ENCODE measurements at regions not wholly inside any gene's neighbourhood (a gene's known extent, or its start where the extent isn't known, plus 50 kb on each side); places are given as distances from the start of the nearest gene placed in this dataset.

DNA sequence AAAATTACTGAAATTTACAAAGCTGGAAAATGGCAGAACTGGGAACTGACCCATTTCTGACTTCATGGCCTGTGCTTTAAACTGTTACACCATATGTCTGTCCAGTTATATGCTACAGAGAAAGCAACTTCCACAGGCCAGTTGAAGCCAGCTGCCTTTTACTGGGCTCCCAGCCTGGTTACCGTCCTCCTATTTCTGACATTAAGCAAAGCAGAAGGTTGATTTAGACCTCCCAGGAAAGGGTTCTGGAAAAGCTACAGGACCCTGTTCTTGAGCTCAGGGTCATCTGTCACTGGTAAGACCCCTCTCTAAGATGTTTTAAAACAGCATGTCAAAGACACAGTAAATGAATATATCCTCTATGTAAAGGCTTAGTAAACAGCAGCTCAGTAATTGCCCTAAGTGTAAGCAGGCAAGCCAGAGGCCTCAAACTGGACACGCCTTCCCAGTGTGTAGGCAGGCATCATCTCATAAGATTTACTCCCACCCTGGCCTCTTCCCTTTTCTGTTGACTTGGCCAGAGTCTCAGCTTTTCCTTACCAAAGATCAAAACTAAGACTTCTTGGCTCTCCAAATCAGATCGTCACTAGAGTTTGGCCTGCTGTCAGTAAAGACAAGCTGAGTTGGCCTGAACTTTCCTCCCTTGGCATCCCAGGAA lies 55.4 kb upstream of the RNU6-8 start:
- TF ChIP-seq, protein P1, sequence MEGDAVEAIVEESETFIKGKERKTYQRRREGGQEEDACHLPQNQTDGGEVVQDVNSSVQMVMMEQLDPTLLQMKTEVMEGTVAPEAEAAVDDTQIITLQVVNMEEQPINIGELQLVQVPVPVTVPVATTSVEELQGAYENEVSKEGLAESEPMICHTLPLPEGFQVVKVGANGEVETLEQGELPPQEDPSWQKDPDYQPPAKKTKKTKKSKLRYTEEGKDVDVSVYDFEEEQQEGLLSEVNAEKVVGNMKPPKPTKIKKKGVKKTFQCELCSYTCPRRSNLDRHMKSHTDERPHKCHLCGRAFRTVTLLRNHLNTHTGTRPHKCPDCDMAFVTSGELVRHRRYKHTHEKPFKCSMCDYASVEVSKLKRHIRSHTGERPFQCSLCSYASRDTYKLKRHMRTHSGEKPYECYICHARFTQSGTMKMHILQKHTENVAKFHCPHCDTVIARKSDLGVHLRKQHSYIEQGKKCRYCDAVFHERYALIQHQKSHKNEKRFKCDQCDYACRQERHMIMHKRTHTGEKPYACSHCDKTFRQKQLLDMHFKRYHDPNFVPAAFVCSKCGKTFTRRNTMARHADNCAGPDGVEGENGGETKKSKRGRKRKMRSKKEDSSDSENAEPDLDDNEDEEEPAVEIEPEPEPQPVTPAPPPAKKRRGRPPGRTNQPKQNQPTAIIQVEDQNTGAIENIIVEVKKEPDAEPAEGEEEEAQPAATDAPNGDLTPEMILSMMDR (IDR thresholded peaks at IDR 0.05; ENCODE audit: borderline replicate concordance, extremely low read depth, insufficient read depth) = no peak
- Histone ChIP-seq H3K4me3 (ENCODE audit: low read length in 3 of 3) (no peak overlapping the region), H3K27ac (ENCODE audit: low read depth in 2 of 2, low read length in 2 of 2) (no peak overlapping the region), H3K27me3 (ENCODE audit: control insufficient read depth, insufficient read depth, low read length) (no peaks in the 10 kb centered on the region), H3K36me3 (ENCODE audit: control insufficient read depth in 2 of 3, insufficient read depth in 3 of 3, low read length in 3 of 3) (peaks cover 0 to 3% (median 0%) of the 10 kb centered on the region in 3 donors), H3K9me3 (ENCODE audit: control insufficient read depth in 2 of 3, insufficient read depth in 1 of 3, low read length in 3 of 3) (peaks cover 0 to 2% (median 0%) of the 10 kb centered on the region in 3 donors), H3K9ac (ENCODE audit: low read length in 3 of 3) (no peak overlapping the region), H3K4me1 (ENCODE audit: control insufficient read depth in 2 of 3, insufficient read depth in 2 of 3, low read depth in 1 of 3, low read length in 3 of 3) (peaks cover 0 to 4% (median 2%) of the 10 kb centered on the region in 3 donors)
- no peak for FAIRE-seq
- DNase-seq = peak in 2 of 5 donors; percentile 14 to 58
- intact Hi-C loops (cut with DNase I) = loop anchor here (10.0 kb wide), 1 partner anchor 324 kb away; no protein-coding TSS in a partner anchor

- Histone ChIP-seq H3K9me3 (ENCODE audit: control insufficient read depth in 2 of 3, insufficient read depth in 1 of 3, low read length in 3 of 3) (peaks cover 0 to 10% (median 0%) of the 10 kb centered on the region in 3 donors), H3K4me1 (ENCODE audit: control insufficient read depth in 2 of 3, insufficient read depth in 2 of 3, low read depth in 1 of 3, low read length in 3 of 3) (peaks cover 0 to 4% (median 2%) of the 10 kb centered on the region in 3 donors), H3K4me3 (ENCODE audit: low read length in 3 of 3) (no peak overlapping the region), H3K9ac (ENCODE audit: low read length in 3 of 3) (no peak overlapping the region), H3K36me3 (ENCODE audit: control insufficient read depth in 2 of 3, insufficient read depth in 3 of 3, low read length in 3 of 3) (peaks cover 0 to 3% (median 0%) of the 10 kb centered on the region in 3 donors), H3K27me3 (ENCODE audit: control insufficient read depth, insufficient read depth, low read length) (no peaks in the 10 kb centered on the region), H3K27ac (ENCODE audit: low read depth in 2 of 2, low read length in 2 of 2) (no peak overlapping the region)
- FAIRE-seq = no peak
- intact Hi-C loops (cut with DNase I) = loop anchor here (10.0 kb wide), 2 partner anchors 205 to 325 kb away; no protein-coding TSS in a partner anchor
- TF ChIP-seq, protein P1 (IDR thresholded peaks at IDR 0.05; ENCODE audit: borderline replicate concordance, extremely low read depth, insufficient read depth) = no peak
- DNase-seq = peak in 2 of 5 donors; percentile 6 to 9
Observed at GRCh38 chr14:32259368-32260013, 56.4 kb upstream of the RNU6-8 start.

DNA sequence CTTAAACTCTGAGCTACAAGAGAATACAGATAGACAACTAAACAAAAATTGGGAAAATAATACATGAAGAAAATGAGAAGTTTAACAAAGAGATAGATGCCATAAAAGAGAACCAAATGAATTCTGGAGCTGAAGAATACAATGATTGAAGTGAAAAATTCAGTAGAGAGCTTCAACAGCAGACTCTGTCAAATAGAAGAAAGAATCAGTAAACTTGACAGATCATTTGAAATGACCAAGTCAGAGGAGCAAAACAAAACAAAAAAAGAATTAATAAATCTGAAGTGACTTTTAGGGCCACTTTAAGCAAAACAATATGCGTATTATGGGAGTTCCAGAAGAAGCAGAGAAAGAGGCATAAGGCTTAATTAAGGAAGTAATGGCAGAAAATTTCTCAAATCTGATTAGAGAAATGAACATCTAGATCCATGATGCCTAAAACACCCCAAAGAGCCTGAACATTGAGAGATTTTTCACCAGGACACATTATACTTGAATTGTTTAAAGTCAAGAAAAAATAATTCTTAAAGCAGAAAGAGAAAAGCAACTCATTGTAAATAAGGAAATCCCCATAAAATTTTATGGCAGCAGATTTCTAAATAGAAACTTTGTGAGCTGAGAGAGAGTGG lies 61.0 kb upstream of the RNU6-8 start:
- no peaks in the 10 kb centered on the region for H3K4me1 ChIP-seq (ENCODE audit: control insufficient read depth in 2 of 3, insufficient read depth in 2 of 3, low read depth in 1 of 3, low read length in 3 of 3)
- no peak overlapping the region for H3K4me3 ChIP-seq (ENCODE audit: low read length in 3 of 3)
- no peak overlapping the region for H3K9ac ChIP-seq (ENCODE audit: low read length in 3 of 3)
- no peak for FAIRE-seq
- H3K9me3 ChIP-seq (ENCODE audit: control insufficient read depth in 2 of 3, insufficient read depth in 1 of 3, low read length in 3 of 3) = peaks cover 0 to 10% (median 0%) of the 10 kb centered on the region in 3 donors
- H3K27ac ChIP-seq (ENCODE audit: low read depth in 2 of 2, low read length in 2 of 2) = no peak overlapping the region
- TF ChIP-seq, protein P1 (IDR thresholded peaks at IDR 0.05; ENCODE audit: borderline replicate concordance, extremely low read depth, insufficient read depth) = no peak
- H3K27me3 ChIP-seq (ENCODE audit: control insufficient read depth, insufficient read depth, low read length) = no peaks in the 10 kb centered on the region
- peaks cover 0 to 3% (median 0%) of the 10 kb centered on the region in 3 donors for H3K36me3 ChIP-seq (ENCODE audit: control insufficient read depth in 2 of 3, insufficient read depth in 3 of 3, low read length in 3 of 3)
- intact Hi-C loops (cut with DNase I) = loop anchor here (10.0 kb wide), 1 partner anchor 201 kb away; no protein-coding TSS in a partner anchor
- DNase-seq = no peak

All from kidney (tissue), 13 donors.